ENCODE measurements at regions not wholly inside any gene's neighbourhood (a gene's known extent, or its start where the extent isn't known, plus 50 kb on each side); places are given as distances from the start of the nearest gene placed in this dataset.
"Not testable (repeated sequence)": the region's sequence is repeated elsewhere in the genome, so short reads cannot be mapped to it uniquely, and the experiment has no call there.

GRCh38 chr9:34907044-34907443 lies 51.0 kb upstream of the PHF24 start:
- no peak for DNase-seq

GRCh38 chr9:34899535-34900158 lies 58.4 kb upstream of the PHF24 start:
- peak; percentile 41 for DNase-seq

DNA sequence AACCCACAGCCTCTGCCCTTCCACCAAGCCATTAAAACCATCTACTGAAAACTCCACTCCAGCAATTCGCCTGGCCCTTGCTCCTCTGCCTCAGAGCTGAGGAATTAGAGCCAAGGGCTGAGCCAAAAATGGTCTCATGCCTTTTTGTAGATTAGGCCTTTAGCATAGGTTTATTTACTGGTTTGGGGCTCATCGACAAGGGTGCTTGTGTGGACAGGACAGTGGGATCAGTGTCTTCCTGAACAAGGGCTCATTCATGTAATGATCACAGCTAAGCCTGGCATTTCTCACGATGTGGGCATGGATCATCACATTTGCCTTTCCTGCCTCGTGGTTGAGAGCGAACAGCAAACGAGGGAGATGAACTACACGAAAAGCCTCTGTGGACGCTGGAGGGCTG lies 59.2 kb upstream of the PHF24 start:
- DNase-seq, result no peak

DNA sequence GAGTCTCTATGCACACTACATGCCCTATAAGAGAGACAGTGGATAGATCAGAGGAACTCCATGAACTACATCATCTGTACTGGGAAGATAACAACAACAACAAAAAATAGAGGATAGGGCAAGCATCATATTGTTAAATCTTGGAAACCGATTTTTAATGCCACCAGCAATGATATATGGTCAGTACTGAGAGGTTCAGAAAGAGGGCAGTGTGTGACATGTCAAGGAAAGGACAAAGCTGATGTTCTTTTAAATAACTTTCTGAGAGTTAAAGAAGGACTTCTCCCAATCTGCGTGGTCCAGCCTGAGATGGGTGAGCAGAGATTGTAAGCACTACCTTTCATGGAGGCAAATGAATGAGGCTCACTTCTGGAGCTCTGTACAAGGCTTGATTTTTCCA lies 62.0 kb upstream of the PHF24 start:
- DNase-seq, result no peak

DNA sequence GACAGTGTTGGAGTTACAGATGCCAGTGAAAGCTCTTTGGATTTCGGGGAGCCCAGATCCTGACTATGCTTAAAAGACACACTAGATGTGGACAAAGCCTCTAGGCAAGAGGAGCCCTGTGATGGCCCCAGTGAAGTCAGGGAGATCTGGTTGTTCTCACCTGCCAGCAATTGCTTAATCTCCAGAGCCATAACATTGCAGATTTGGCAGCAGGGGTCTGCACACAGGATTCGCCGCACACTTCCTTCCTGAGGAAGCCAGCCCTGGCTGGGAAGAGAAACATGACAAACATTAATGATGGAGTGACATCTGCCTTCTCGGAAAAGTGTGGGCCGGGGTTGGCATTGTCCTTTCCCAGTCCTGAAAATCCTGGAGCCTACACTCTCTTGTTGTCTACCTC lies 65.2 kb upstream of the PHF24 start:
- no peak for DNase-seq

- no peak for DNase-seq
Observed at GRCh38 chr9:34891386-34891785, 66.7 kb upstream of the PHF24 start.

DNA sequence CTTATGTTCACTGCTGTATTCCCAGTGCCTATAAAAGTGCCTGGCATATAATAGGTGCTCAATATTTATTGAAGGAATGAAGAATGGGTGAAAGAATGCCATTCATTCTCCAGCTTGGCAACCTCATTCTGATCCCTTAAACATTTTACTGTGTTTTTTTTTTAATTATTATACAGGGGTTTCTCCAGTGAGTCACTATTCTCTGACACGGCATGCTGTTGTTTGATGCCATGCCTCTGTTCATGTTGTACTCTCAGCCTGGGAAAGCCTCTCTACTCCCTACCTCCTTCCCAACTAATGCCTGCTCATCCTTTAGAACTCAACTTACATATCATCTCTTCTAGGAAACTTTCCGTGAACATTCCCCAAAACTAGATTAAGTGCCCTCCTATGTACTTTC lies 70.2 kb upstream of the PHF24 start:
- no peak for DNase-seq

GRCh38 chr9:34884747-34885189 lies 73.3 kb upstream of the PHF24 start:
- no peak for DNase-seq

DNA sequence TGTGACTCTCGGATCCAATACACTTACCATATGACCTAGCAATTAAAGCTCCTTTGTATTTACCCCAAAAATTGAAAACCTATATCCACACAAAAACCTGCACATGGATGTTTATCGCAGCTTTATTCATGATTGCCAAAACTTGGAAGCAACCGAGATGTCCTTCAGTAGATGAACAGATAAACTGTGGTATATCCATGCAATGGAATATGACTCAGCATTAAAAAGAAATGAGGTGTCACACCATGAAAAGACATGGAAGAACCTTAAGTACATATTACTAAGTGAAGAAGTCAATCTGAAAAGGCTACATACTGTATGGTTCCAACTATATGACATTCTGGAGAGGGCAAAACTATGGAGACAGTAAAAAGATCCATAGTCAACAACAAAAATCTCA lies 82.0 kb upstream of the PHF24 start:
- DNase-seq, result no peak

- no peak for DNase-seq
Observed at GRCh38 chr9:34869390-34869789, 88.7 kb upstream of the PHF24 start.

DNA sequence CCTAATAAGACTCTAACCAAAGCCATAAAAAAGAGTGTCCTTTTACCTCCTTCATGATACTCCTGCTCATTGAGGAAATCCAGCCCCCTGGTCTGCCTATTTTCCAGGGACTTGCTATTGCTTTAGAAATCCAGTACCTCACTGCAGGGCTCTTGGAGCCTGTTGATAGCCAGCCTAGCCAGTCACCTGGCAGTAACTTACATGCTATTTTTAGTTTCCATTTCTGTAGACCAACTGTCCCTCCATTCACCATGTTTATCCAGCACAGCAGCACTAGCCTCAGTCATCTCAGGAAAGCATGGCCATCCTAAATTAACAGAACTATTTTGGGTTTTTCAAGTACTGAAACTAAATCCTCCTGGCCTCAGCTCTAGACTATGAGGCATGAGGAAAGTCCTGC lies 91.5 kb upstream of the PHF24 start:
- DNase-seq, result no peak

DNA sequence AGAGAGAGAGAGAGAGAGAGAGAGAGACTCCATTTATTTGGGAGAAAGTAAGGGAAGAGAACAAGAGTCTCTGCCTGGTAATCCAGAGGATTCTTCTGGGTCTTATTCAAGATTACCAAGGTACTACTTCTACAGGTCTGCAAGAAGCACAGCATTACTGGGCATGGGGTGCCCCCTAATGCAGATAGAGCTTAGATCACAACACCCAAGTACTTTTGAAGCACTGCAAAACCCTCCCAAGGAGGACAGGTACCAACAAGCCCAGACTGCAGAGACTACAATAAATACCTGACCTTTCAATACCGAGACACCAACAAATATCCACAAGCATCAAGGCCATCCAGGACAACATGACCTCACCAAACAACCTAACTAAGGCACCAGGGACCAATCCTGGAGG lies 94.7 kb upstream of the PHF24 start:
- no peak for DNase-seq

- no peak for DNase-seq
Observed at GRCh38 chr9:34862836-34863235, 95.2 kb upstream of the PHF24 start.

GRCh38 chr9:34862043-34862442 lies 96.0 kb upstream of the PHF24 start:
- no peak for DNase-seq

DNA sequence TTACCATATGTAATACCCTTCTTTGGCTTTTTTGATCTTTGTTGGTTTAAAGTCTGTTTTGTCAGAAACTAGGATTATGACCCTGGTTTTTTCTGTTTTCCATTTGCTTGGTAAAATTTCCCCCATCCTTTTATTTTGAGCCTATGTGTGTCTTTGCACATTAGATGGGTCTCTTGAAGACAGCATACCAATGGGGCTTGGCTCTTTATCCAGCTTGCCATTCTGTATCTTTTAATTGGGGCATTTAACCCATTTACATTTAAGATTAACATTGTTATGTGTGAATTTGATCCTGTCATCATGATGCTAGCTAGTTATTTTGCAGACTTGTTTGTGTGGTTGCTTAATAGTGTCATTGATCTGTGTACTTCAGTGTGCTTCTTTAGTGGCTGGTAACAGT lies 103.1 kb upstream of the PHF24 start:
- DNase-seq, result not testable (repeated sequence)

DNA sequence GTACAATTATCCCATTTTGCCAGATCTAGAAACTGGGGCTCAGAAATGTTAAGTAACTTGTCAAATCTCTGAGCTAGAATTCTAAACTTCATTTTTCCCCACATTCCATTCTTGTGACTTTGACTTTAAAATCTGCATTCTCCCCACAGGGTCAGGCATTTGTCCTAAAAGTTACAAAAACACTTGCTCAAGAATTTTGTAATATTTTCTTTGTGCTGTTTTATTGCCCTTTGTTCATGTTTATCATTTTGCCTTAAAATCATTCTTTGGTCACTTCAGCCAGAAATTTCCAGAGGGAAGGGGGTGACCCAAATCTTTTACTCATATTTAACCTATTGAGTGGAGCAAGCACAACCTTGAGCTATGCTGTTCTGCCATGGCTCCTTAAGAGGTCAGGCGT lies 120.1 kb upstream of the CCL21 start:
- DNase-seq, result no peak

DNA sequence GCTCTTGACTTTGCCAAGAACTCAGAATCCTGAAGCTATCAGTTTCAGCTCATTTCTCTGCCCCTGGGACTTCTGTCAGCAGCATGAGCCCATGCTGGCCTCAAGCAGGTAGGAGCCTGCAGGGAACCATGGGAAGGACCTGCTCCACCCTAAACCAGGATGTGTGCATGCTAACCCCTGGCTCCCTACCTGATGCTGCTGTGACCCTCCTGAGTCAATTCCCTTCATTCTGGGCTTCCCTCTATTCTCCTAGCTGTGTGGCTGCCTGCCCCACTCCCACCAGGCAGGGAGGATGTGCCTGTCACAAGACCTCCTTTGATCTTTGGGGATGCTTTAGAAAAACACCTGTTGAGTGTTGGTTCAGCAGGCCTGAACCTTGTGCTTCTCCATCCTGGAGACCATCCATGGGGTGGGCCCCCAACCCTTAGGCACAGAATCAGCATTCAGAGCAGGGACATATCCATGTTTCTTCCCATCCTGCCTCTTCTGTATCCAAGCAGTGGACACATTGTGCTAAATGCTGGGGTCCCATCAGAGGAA lies 117.1 kb upstream of the CCL21 start:
- no peak for DNase-seq

GRCh38 chr9:34825775-34826174 lies 115.8 kb upstream of the CCL21 start:
- no peak for DNase-seq

GRCh38 chr9:34823778-34824177 lies 113.8 kb upstream of the CCL21 start:
- no peak for DNase-seq

DNA sequence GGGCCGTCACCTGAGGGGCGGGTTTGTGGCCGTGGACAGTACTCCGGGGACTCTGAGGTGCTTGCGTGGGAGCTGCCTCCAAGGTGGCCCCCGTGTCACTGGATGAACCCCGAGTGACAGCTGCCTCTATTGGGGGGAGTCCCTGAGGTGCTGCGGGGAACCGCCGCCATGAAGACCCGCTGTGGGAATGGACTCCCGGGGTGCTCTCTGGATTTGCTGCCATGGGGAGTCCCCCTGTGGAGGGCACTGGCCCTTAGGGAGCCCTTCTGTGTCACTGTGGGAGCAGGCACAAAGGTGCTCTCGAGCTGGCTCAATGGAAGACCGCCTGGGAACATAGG lies 100.2 kb upstream of the CCL21 start:
- no peak for DNase-seq

DNA sequence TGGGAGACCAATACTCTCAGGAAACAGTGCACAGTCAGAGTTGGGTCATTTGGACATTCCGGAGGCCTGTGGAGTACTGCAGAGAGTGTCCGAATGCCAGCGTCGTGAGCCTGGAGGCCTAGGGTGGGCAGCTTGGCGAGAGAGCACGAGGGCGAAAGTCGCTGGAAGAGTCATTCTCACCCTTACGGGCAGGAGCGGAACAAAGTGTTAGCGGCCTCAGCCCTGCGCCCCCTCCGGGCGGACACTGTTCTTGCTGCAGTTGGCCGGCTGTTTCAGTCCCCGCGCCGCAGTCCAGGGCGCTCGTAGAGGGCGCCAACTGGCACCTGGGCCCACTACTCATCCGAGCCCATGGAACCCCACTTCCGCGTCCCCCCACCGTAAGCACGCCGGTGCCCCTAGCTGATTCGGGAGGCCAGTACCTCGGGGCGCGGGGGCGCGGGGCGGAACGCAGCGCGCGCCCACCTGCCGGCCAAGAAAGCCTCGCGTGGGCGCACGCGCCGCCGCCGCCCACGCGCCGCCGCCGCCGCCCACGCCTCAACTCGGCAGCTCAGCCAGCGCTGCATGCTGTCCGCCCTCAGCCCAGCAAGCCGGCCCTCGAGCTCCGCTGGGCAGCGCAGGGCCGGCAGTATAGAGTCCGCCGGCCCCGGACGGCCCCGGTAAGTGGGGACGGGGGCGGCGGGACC lies 99.7 kb upstream of the CCL21 start:
- DNase-seq, result no peak

DNA sequence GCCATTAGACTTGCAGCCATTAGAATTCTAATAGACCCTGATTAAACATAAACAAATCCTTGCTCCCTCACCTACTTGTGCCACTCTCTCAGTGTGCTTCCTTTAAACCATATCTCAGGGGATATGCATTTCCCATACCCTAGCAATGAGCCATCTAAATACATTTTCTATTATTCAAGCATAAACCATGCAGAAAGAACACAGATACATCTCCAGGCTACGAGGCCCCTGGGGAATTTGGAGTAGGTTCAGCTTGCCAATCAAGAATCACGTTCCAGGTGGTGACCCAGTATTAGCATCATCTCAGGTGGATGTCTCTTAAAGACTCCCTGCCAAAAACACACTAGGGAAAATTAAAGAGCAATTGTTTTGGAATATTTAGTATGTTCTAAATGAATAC lies 93.0 kb upstream of the CCL21 start:
- no peak for DNase-seq

- no peak for DNase-seq
Observed at GRCh38 chr9:34797367-34797766, 87.4 kb upstream of the CCL21 start.

- no peak for DNase-seq
Observed at GRCh38 chr9:34796924-34797323, 87.0 kb upstream of the CCL21 start.

DNA sequence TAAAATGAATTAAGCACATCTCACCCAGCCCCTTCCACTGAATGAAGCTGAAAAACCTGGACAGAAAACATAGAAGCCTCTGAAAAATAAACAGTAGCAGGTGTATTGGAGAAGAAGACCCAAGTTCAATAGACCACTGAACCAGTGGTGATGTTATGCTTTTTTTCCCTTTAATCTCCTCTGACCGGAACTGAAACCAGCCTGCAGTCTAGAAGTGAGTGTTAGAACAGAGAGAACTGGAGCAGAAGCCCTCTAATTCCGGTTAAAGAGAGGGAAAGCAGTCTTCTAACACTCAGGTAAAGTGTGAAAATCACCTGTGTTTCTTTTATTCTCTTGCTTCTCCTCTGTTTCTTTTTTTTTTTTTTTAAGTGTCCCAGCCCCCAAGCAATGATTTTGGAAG lies 83.5 kb upstream of the CCL21 start:
- DNase-seq, result no peak
